ENCODE measurements at regions not wholly inside any gene's neighbourhood (a gene's known extent, or its start where the extent isn't known, plus 50 kb on each side); places are given as distances from the start of the nearest gene placed in this dataset.

GRCh38 chr3:24709956-24710355, 215.3 kb upstream of the THRB start:
- Histone ChIP-seq H3K27ac (ENCODE audit: low read length) (no peak overlapping the region), H3K4me3 (ENCODE audit: low read length) (no peak overlapping the region), H3K36me3 (ENCODE audit: control insufficient read depth, insufficient read depth, low read length) (no peaks in the 10 kb centered on the region), H3K4me1 (ENCODE audit: control insufficient read depth, insufficient read depth, low read length) (no peaks in the 10 kb centered on the region; the same call in none of the 2 replicates), H3K9me3 (ENCODE audit: control insufficient read depth, insufficient read depth, low read length) (peaks cover 2% of the 10 kb centered on the region; the same call in 1 of the 2 replicates), H3K27me3 (ENCODE audit: control insufficient read depth, insufficient read depth, low read length) (no peaks in the 10 kb centered on the region)
- DNase-seq (ENCODE audit: low read depth, low spot score) = no peak
- WGBS (ENCODE audit: insufficient coverage, insufficient read length) = no CpG with 5 or more reads among the region's 1 CpG

GRCh38 chr3:24713516-24713915, 218.9 kb upstream of the THRB start:
- Histone ChIP-seq H3K9me3 (ENCODE audit: control insufficient read depth, insufficient read depth, low read length) (peaks cover 2% of the 10 kb centered on the region; the same call in 1 of the 2 replicates), H3K27me3 (ENCODE audit: control insufficient read depth, insufficient read depth, low read length) (no peaks in the 10 kb centered on the region), H3K27ac (ENCODE audit: low read length) (no peak overlapping the region), H3K4me1 (ENCODE audit: control insufficient read depth, insufficient read depth, low read length) (no peaks in the 10 kb centered on the region; the same call in none of the 2 replicates), H3K36me3 (ENCODE audit: control insufficient read depth, insufficient read depth, low read length) (no peaks in the 10 kb centered on the region), H3K4me3 (ENCODE audit: low read length) (no peak overlapping the region)
- WGBS (ENCODE audit: insufficient coverage, insufficient read length) = no CpG with 5 or more reads among the region's 2 CpGs
- DNase-seq (ENCODE audit: low read depth, low spot score) = no peak

- H3K36me3 ChIP-seq (ENCODE audit: control insufficient read depth, insufficient read depth, low read length) = no peaks in the 10 kb centered on the region
- no peak for DNase-seq (ENCODE audit: low read depth, low spot score)
- no peak overlapping the region for H3K27ac ChIP-seq (ENCODE audit: low read length)
Observed at GRCh38 chr3:24714436-24714835, 219.8 kb upstream of the THRB start.

GRCh38 chr3:24715171-24715792, 220.6 kb upstream of the THRB start:
- Histone ChIP-seq H3K4me1 (ENCODE audit: control insufficient read depth, insufficient read depth, low read length) (no peaks in the 10 kb centered on the region; the same call in none of the 2 replicates), H3K27me3 (ENCODE audit: control insufficient read depth, insufficient read depth, low read length) (no peaks in the 10 kb centered on the region), H3K9me3 (ENCODE audit: control insufficient read depth, insufficient read depth, low read length) (peaks cover 2% of the 10 kb centered on the region; the same call in 1 of the 2 replicates), H3K27ac (ENCODE audit: low read length) (no peak overlapping the region), H3K4me3 (ENCODE audit: low read length) (no peak overlapping the region), H3K36me3 (ENCODE audit: control insufficient read depth, insufficient read depth, low read length) (no peaks in the 10 kb centered on the region)
- no CpG with 5 or more reads among the region's 5 CpGs for WGBS (ENCODE audit: insufficient coverage, insufficient read length)
- no peak for DNase-seq (ENCODE audit: low read depth, low spot score)

More at GRCh38 chr3:24714436-24714835, 219.8 kb upstream of the THRB start:
- Histone ChIP-seq H3K9me3 (ENCODE audit: control insufficient read depth, insufficient read depth, low read length) (peaks cover 2% of the 10 kb centered on the region; the same call in 1 of the 2 replicates), H3K4me3 (ENCODE audit: low read length) (no peak overlapping the region), H3K4me1 (ENCODE audit: control insufficient read depth, insufficient read depth, low read length) (no peaks in the 10 kb centered on the region; the same call in none of the 2 replicates), H3K27me3 (ENCODE audit: control insufficient read depth, insufficient read depth, low read length) (no peaks in the 10 kb centered on the region)

GRCh38 chr3:24722087-24722486, 227.4 kb upstream of the THRB start:
- H3K4me3 ChIP-seq (ENCODE audit: low read length) = no peak overlapping the region
- no peaks in the 10 kb centered on the region for H3K4me1 ChIP-seq (ENCODE audit: control insufficient read depth, insufficient read depth, low read length)
- WGBS (ENCODE audit: insufficient coverage, insufficient read length) = no CpG with 5 or more reads among the region's 5 CpGs
- no peak for DNase-seq (ENCODE audit: low read depth, low spot score)
- no peaks in the 10 kb centered on the region for H3K36me3 ChIP-seq (ENCODE audit: control insufficient read depth, insufficient read depth, low read length)
- no peaks in the 10 kb centered on the region for H3K9me3 ChIP-seq (ENCODE audit: control insufficient read depth, insufficient read depth, low read length)
- H3K27ac ChIP-seq (ENCODE audit: low read length) = no peak overlapping the region
- no peaks in the 10 kb centered on the region for H3K27me3 ChIP-seq (ENCODE audit: control insufficient read depth, insufficient read depth, low read length)

GRCh38 chr3:24725514-24726255, 231.0 kb upstream of the THRB start:
- no CpG with 5 or more reads among the region's 3 CpGs for WGBS (ENCODE audit: insufficient coverage, insufficient read length)
- no peak for DNase-seq (ENCODE audit: low read depth, low spot score)
- no peaks in the 10 kb centered on the region for H3K36me3 ChIP-seq (ENCODE audit: control insufficient read depth, insufficient read depth, low read length)

GRCh38 chr3:24726423-24726822, 231.8 kb upstream of the THRB start:
- no peaks in the 10 kb centered on the region for H3K27me3 ChIP-seq (ENCODE audit: control insufficient read depth, insufficient read depth, low read length)
- H3K27ac ChIP-seq (ENCODE audit: low read length) = no peak overlapping the region
- DNase-seq (ENCODE audit: low read depth, low spot score) = no peak
- H3K4me1 ChIP-seq (ENCODE audit: control insufficient read depth, insufficient read depth, low read length) = no peaks in the 10 kb centered on the region
- H3K36me3 ChIP-seq (ENCODE audit: control insufficient read depth, insufficient read depth, low read length) = no peaks in the 10 kb centered on the region
- H3K4me3 ChIP-seq (ENCODE audit: low read length) = no peak overlapping the region
- no CpG with 5 or more reads among the region's 2 CpGs for WGBS (ENCODE audit: insufficient coverage, insufficient read length)
- no peaks in the 10 kb centered on the region for H3K9me3 ChIP-seq (ENCODE audit: control insufficient read depth, insufficient read depth, low read length)

More at GRCh38 chr3:24725514-24726255, 231.0 kb upstream of the THRB start:
- Histone ChIP-seq H3K4me3 (ENCODE audit: low read length) (no peak overlapping the region), H3K27me3 (ENCODE audit: control insufficient read depth, insufficient read depth, low read length) (no peaks in the 10 kb centered on the region), H3K27ac (ENCODE audit: low read length) (no peak overlapping the region), H3K4me1 (ENCODE audit: control insufficient read depth, insufficient read depth, low read length) (no peaks in the 10 kb centered on the region), H3K9me3 (ENCODE audit: control insufficient read depth, insufficient read depth, low read length) (no peaks in the 10 kb centered on the region)

GRCh38 chr3:24730173-24730572, 235.5 kb upstream of the THRB start:
- DNase-seq (ENCODE audit: low read depth, low spot score) = no peak
- Histone ChIP-seq H3K9me3 (ENCODE audit: control insufficient read depth, insufficient read depth, low read length) (no peaks in the 10 kb centered on the region), H3K4me3 (ENCODE audit: low read length) (no peak overlapping the region), H3K4me1 (ENCODE audit: control insufficient read depth, insufficient read depth, low read length) (no peaks in the 10 kb centered on the region), H3K27me3 (ENCODE audit: control insufficient read depth, insufficient read depth, low read length) (no peaks in the 10 kb centered on the region), H3K36me3 (ENCODE audit: control insufficient read depth, insufficient read depth, low read length) (no peaks in the 10 kb centered on the region), H3K27ac (ENCODE audit: low read length) (no peak overlapping the region)
- no CpG with 5 or more reads among the region's 1 CpG for WGBS (ENCODE audit: insufficient coverage, insufficient read length)

GRCh38 chr3:24734019-24734418, 239.4 kb upstream of the THRB start:
- H3K9me3 ChIP-seq (ENCODE audit: control insufficient read depth, insufficient read depth, low read length) = no peaks in the 10 kb centered on the region
- no peak overlapping the region for H3K4me3 ChIP-seq (ENCODE audit: low read length)
- no peak for DNase-seq (ENCODE audit: low read depth, low spot score)
- H3K4me1 ChIP-seq (ENCODE audit: control insufficient read depth, insufficient read depth, low read length) = no peaks in the 10 kb centered on the region; the same call in 1 of the 2 replicates
- no peaks in the 10 kb centered on the region for H3K36me3 ChIP-seq (ENCODE audit: control insufficient read depth, insufficient read depth, low read length)
- no peaks in the 10 kb centered on the region for H3K27me3 ChIP-seq (ENCODE audit: control insufficient read depth, insufficient read depth, low read length)
- no peak overlapping the region for H3K27ac ChIP-seq (ENCODE audit: low read length)

GRCh38 chr3:24736701-24737100, 242.1 kb upstream of the THRB start:
- WGBS (ENCODE audit: insufficient coverage, insufficient read length) = no CpG with 5 or more reads among the region's 3 CpGs
- Histone ChIP-seq H3K27me3 (ENCODE audit: control insufficient read depth, insufficient read depth, low read length) (no peaks in the 10 kb centered on the region), H3K4me3 (ENCODE audit: low read length) (no peak overlapping the region), H3K9me3 (ENCODE audit: control insufficient read depth, insufficient read depth, low read length) (no peaks in the 10 kb centered on the region), H3K36me3 (ENCODE audit: control insufficient read depth, insufficient read depth, low read length) (no peaks in the 10 kb centered on the region), H3K27ac (ENCODE audit: low read length) (no peak overlapping the region), H3K4me1 (ENCODE audit: control insufficient read depth, insufficient read depth, low read length) (peaks cover 1% of the 10 kb centered on the region; the same call in 1 of the 2 replicates)
- DNase-seq (ENCODE audit: low read depth, low spot score) = no peak
